IPS DF 4.7 (cell line): ENCODE measurements at regions not wholly inside any gene's neighbourhood (a gene's known extent, or its start where the extent isn't known, plus 50 kb on each side); places are given as distances from the start of the nearest gene placed in this dataset.
A peak's percentile ranks its signal among the peaks of the same experiment; 100 is the strongest.

ENCODE experiments used
- DNase-seq: peaks from one replicate; pipeline ENCODE4 v3.0.0-alpha.2; 2013; ENCODE audit warnings: low spot score; ENCODE audit errors: extremely low read depth

DNA sequence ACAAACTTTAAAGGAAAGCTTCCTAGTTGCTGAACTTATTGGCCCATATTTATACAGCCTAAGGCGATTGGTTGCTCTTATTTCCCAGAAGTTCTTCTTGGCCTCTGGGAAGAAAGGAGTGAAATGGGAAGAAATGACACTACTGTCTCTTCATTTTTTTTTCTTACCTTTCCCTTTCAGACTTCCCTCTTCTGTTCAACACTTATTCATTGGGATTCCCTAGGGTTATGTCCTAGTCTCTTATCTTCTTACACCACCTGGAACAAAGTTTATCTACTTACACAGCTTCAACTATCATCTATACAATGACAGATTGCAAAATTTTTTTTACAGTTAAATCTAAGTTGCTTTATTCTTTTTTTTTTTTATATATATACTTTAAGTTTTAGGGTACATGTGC is 68.0 kb downstream of the SNX12 start:
- DNase-seq: no peak

DNA sequence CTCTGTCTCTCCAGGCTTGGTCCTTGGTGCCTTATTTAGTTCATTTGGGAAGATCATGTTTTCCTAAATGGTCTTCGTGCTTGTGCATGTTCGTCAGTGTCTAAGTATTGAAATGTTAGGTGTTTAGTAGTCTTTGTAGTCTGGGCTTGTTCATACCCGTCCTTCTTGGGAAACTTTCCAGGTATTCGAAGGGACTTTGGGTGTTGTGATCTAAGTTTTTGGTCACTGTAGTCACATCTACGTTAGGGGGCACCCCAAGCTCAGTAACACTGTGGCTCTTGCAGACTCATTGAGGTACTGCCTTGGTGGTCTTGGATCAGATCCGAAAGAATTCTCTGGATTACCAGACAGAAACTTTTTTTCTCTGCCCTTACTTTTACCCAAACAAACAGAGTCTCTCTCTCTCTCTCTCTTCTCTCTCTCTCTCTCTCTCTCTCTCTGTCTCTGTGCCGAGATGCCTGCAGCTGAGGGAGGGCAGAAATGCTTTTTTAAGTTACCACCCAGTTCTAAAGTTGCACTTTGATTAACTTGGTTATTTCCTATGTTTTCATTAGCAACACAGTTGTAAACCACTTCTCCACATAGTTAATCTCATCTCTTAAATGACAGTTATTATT is 67.6 kb upstream of the SLC7A3 start:
- peak; percentile 11 for DNase-seq

DNA sequence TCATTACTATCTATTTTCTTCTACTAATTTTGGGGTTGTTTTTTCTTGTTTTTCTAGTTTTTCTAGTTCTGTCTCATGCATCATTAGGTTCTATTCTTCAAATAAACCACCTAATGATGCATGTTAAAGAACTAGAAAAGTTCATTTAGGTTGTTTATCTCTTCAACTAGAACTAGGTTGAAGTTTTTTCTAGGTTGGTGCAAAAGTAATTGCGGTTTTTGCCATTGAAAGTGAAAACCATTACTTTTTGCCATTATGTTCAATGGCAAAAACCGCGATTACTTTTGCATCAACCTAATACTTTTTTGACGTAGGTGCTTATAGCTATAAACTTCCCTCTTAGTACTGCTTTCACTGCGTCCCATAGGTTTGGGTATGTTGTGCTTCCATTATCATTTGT is 64.4 kb upstream of the SLC7A3 start:
- no peak for DNase-seq

DNA sequence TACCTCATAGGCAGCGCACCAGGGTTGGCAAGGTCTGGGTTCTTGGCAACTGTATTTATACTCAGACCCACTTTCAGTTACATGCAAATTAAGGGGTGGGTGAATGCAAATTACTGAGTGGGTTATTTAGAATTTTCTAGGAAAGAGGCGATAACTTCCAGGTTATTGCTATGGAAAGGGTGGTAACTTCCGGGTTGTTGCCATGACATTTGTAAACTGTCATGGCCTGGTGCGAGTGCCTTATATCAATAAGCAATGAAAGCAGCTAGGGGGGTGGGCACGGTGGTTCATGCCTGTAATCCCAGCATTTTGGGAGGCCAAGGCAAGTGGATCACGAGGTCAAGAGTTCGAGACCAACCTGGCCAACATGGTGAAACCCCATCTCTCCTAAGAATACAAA is 57.5 kb upstream of the SLC7A3 start:
- DNase-seq: no peak
